Superior temporal gyrus (tissue), 1 donor: ENCODE measurements at regions not wholly inside any gene's neighbourhood (a gene's known extent, or its start where the extent isn't known, plus 50 kb on each side); places are given as distances from the start of the nearest gene placed in this dataset.
"Not testable (repeated sequence)": the region's sequence is repeated elsewhere in the genome, so short reads cannot be mapped to it uniquely, and the experiment has no call there.

Experiments
- DNase-seq: peaks from one replicate; pipeline ENCODE4 v3.0.0-alpha.2; 2016; ENCODE audit errors: extremely low spot score

GRCh38 chr6:168852376-168852884, 401.2 kb downstream of the THBS2 start:
- no peak for DNase-seq

GRCh38 chr6:168851460-168852375, 401.9 kb downstream of the THBS2 start:
- DNase-seq = no peak

GRCh38 chr6:168850027-168850736, 403.5 kb downstream of the THBS2 start:
- not testable (repeated sequence) for DNase-seq

GRCh38 chr6:168849459-168849858, 404.2 kb downstream of the THBS2 start:
- no peak for DNase-seq

GRCh38 chr6:168848797-168849196, 404.8 kb downstream of the THBS2 start:
- no peak for DNase-seq

- no peak for DNase-seq
Observed at GRCh38 chr6:168844821-168845609, 404.0 kb downstream of the SMOC2 start.

- not testable (repeated sequence) for DNase-seq
Observed at GRCh38 chr6:168842632-168843212, 401.7 kb downstream of the SMOC2 start.

- no peak for DNase-seq
Observed at GRCh38 chr6:168841609-168842278, 400.8 kb downstream of the SMOC2 start.

GRCh38 chr6:168840932-168841331, 399.9 kb downstream of the SMOC2 start:
- DNase-seq = not testable (repeated sequence)

- not testable (repeated sequence) for DNase-seq
Observed at GRCh38 chr6:168840299-168840698, 399.3 kb downstream of the SMOC2 start.

GRCh38 chr6:168838037-168838399, 397.0 kb downstream of the SMOC2 start:
- DNase-seq = no peak

- no peak for DNase-seq
Observed at GRCh38 chr6:168837254-168838036, 396.5 kb downstream of the SMOC2 start.

GRCh38 chr6:168835991-168836390, 395.0 kb downstream of the SMOC2 start:
- no peak for DNase-seq

GRCh38 chr6:168834801-168835200, 393.8 kb downstream of the SMOC2 start:
- DNase-seq = no peak

- DNase-seq = no peak
Observed at GRCh38 chr6:168834042-168834587, 393.1 kb downstream of the SMOC2 start.

GRCh38 chr6:168828800-168829199, 387.8 kb downstream of the SMOC2 start:
- no peak for DNase-seq

- no peak for DNase-seq
Observed at GRCh38 chr6:168828035-168828434, 387.1 kb downstream of the SMOC2 start.

GRCh38 chr6:168827586-168827871, 386.5 kb downstream of the SMOC2 start:
- DNase-seq = no peak

- no peak for DNase-seq
Observed at GRCh38 chr6:168826726-168827585, 386.0 kb downstream of the SMOC2 start.
